Mucosa of rectum (tissue), 2 donors: ENCODE measurements at regions not wholly inside any gene's neighbourhood (a gene's known extent, or its start where the extent isn't known, plus 50 kb on each side); places are given as distances from the start of the nearest gene placed in this dataset.
A peak's percentile ranks its signal among the peaks of the same experiment; 100 is the strongest.
"Not testable (repeated sequence)": the region's sequence is repeated elsewhere in the genome, so short reads cannot be mapped to it uniquely, and the experiment has no call there.

ENCODE experiments used
- H3K27ac ChIP-seq, 2 donors: one replicate each; pipeline ENCODE4 v1.7.0; 2013; ENCODE audit warnings: inconsistent platforms in 2 of 2, low read depth in 2 of 2, low read length in 2 of 2
- H3K27me3 ChIP-seq, 2 donors: one replicate each; pipeline ENCODE4 v1.7.0; 2013; ENCODE audit warnings: low read length in 2 of 2; ENCODE audit not compliant: control insufficient read depth in 2 of 2, insufficient read depth in 2 of 2
- H3K36me3 ChIP-seq, 2 donors: one replicate each; pipeline ENCODE4 v1.7.0; 2013; ENCODE audit warnings: low read length in 2 of 2; ENCODE audit not compliant: control insufficient read depth in 2 of 2, insufficient read depth in 2 of 2
- H3K4me1 ChIP-seq, 2 donors: one replicate each; pipeline ENCODE4 v1.7.0; 2013; ENCODE audit warnings: low read length in 2 of 2, mild to moderate bottlenecking in 1 of 2; ENCODE audit not compliant: control insufficient read depth in 2 of 2, insufficient read depth in 2 of 2
- H3K4me3 ChIP-seq, 2 donors: one replicate each; pipeline ENCODE4 v1.7.0; 2013; ENCODE audit warnings: low read length in 2 of 2
- H3K9ac ChIP-seq, 2 donors: one replicate each; pipeline ENCODE4 v1.7.0; 2013; ENCODE audit warnings: low read length in 2 of 2, low read depth in 1 of 2, mild to moderate bottlenecking in 1 of 2
- H3K9me3 ChIP-seq, 2 donors: one replicate each; pipeline ENCODE4 v1.7.0; 2013; ENCODE audit warnings: low read length in 2 of 2; ENCODE audit not compliant: control insufficient read depth in 2 of 2
- donor health status: healthy.
- donor health status: Normal muscosa, but diverticular disease.

DNA sequence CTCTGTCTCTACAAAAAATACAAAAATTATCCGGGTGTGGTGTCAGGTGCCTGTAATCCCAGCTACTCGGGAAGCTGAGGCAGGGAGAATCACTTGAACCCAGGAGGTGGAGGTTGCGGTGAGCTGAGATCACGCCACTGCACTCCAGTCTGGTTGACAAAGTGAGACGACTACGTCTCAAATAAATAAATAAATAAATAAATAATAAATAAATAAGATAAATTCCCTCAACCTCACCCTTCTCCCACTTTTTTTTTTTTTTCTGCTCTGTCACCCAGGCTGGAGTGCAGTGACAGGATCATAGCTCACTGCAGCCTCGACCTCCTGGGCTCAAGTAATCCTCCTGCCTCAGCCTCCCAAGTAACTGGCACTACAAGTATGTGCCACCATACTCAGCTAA is 125.9 kb upstream of the CACNA1A start:
- peaks cover 13 to 14% of the 10 kb centered on the region in 2 donors for H3K4me1 ChIP-seq
- not testable (repeated sequence) for H3K4me3 ChIP-seq, H3K9ac ChIP-seq, H3K36me3 ChIP-seq, H3K27me3 ChIP-seq, H3K9me3 ChIP-seq
- peak overlapping the region; percentile 86 to 89 for H3K27ac ChIP-seq

DNA sequence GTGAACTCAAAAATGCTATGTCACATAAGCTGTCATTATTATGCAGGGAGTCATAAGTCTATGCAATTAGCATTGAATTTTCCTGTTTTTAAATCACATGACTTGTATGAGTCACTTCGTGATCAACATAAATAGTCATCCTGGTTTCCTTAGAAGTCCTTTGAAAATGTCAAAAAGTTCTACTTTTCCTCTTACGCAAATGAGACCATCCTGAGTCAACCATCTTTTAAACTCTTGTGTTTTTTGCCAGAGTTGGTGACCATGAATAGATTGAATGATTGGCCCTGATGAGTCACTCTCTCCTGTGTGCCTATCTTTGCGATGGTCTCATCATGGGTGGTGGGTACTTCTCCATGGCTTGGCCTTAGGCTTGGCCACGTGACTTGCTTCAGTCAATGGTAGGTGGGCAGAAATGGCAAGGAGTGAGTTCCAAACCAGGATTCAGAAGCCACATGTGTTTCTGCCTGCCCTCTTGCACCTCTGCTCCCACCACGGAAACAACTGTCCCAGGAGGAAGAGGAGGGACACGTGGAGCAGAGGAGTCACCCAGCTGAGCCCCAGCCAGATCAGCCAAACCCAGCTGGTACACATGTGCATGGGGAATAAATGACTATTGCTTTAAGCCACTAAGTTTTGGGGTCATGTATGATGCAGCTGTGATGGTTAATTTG is 123.5 kb upstream of the CACNA1A start:
- Histone ChIP-seq H3K9ac (no peak overlapping the region), H3K36me3 (no peaks in the 10 kb centered on the region), H3K27me3 (peaks cover 0 to 2% of the 10 kb centered on the region in 2 donors), H3K4me1 (peaks cover 13 to 14% of the 10 kb centered on the region in 2 donors), H3K9me3 (no peaks in the 10 kb centered on the region), H3K4me3 (no peak overlapping the region), H3K27ac (no peak overlapping the region)

DNA sequence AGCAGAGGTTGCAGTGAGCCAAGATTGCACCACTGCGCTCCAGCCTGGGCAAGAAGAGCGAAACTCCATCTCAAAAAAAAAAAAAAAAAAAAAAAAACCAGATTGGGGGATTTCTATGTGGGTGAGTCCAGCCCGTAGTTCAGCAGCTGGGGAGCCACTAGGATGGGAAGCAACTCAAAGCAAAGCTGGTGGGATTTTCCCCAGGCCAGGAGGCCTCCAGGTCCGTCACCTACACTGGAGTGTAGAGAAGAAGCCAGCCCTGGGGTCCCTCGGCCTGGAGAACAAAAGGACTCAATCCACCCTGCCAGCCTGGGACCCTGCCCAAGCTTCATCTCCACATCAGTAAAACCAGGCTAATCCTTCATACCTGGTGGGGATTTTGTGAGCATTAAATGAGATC is 121.3 kb upstream of the CACNA1A start:
- Histone ChIP-seq H3K36me3 (no peaks in the 10 kb centered on the region), H3K9me3 (no peaks in the 10 kb centered on the region), H3K27me3 (peaks cover 0 to 6% of the 10 kb centered on the region in 2 donors), H3K9ac (no peak overlapping the region), H3K27ac (no peak overlapping the region), H3K4me1 (peaks cover under 1 to 5% of the 10 kb centered on the region in 2 donors), H3K4me3 (no peak overlapping the region)

DNA sequence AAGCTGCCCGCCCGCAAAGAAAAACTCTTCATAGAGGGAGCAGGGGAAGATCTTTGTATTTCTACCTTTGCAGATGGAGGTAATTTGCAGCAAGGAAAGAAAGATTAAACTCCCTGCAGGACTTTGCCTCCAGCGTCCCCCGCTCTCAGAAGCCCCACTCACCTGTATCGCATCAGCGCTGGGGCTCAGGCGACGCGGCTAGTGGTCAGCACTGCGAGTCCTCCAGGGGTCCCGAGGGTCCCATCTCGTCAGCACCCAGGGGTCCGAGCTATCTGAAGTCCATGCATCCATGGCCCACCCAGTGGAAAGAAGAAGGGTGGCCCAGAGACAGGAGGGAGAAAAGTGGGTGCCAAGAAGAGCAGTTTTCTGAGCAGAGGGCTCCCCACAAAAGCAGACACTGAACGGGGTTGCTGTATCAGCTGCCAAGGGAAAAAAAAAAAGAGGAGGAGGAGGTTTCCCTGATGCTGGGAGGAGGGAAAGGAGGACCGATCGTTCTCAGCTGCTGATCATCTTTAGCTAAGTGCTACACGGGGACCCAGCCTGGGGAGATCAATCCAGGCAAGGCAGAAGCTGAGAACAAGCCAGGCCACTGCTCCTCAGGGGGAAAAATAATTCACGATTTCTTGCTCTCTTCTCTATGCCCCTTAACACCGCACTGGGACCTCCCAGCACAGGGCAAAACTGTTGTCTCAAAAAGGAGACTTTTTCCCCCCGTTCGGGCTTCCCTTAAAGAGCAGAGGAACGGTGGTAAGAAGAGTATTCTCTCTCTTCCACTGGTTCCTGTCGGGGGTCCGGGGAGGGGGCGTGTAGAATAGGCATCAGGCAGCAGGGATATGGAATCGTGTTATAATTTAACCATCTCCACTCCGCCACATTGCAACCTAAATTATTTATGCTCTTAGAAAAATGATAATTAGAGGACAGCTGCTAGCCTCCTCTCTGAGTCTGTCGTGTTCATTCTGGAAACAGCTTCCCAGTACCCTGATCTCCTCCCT is 117.7 kb upstream of the CACNA1A start:
- Histone ChIP-seq H3K27ac (no peak overlapping the region), H3K27me3 (peaks cover 0 to 8% of the 10 kb centered on the region in 2 donors), H3K4me3 (no peak overlapping the region), H3K4me1 (no peaks in the 10 kb centered on the region), H3K9ac (no peak overlapping the region), H3K9me3 (no peaks in the 10 kb centered on the region), H3K36me3 (no peaks in the 10 kb centered on the region)

DNA sequence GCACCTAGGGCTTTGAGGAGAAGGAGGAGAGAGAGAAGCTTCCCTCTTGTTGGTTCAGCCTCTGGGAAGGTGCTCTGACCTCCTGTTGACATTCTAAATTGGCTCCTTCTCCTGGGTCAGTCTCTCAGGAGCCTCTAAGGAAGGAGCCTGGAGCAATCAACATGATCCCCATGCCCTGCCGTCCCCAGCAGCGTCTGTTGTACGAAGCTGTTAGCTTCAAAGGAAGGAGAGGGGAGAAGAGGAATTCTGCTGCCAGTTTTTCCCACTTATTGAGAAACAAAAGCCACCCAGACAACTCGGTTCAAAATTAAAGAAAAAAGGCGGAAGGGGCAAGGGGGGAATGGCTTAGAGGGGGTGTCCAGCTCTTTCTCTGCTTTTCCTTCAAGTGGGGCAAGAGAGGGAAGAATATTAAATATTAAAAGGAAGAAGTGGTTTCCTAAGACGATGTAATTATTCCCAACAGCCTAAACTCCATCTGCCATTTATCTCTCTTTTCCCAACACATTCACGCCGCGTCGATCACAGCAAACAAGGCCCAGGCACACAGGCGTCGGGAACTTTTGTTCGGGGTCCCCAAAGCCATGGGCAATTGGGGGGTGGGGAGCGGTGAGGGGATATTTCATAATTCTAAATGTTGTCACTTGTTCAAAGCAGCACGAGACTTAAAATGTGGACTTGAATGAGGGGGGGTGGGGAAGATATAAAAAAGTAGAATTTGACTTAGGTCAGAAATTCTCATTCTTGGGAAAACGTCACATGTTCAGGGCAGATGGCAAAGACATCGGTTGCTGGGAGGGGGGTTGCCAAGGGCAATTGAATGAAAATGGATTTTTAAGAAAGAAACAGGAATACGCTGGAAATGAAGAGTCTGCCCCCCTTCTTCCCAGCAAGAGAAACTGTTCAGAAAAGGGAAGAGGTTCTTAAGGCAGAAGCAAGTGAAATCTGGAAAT is 116.8 kb upstream of the CACNA1A start:
- peaks cover 0 to 8% of the 10 kb centered on the region in 2 donors for H3K27me3 ChIP-seq
- H3K36me3 ChIP-seq: no peaks in the 10 kb centered on the region
- H3K4me3 ChIP-seq: no peak overlapping the region
- no peak overlapping the region for H3K9ac ChIP-seq
- H3K9me3 ChIP-seq: no peaks in the 10 kb centered on the region
- no peak overlapping the region for H3K27ac ChIP-seq
- no peaks in the 10 kb centered on the region for H3K4me1 ChIP-seq

DNA sequence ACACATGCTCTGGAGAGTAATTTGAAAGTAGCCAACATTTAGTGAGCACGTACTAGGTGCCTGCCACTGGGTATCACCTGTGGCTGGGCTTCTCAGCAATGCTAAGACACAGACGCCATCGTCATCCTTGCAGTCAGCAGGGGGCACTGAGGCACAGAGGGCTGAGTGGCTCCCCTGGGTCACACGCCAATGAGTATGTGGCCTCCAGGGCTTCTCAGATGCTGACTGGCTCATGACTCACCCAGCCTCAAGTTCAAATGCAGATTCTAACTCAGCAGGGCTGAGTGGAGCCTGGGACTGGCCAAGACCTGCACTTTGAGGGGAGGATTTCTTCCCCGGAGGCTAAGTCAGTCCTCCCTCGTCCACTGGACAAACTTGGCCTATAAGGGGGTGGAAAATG is 115.1 kb upstream of the CACNA1A start:
- H3K27me3 ChIP-seq: peaks cover 0 to 8% of the 10 kb centered on the region in 2 donors
- no peaks in the 10 kb centered on the region for H3K9me3 ChIP-seq
- no peak overlapping the region for H3K4me3 ChIP-seq
- no peaks in the 10 kb centered on the region for H3K4me1 ChIP-seq
- no peak overlapping the region for H3K27ac ChIP-seq
- no peaks in the 10 kb centered on the region for H3K36me3 ChIP-seq
- no peak overlapping the region for H3K9ac ChIP-seq

DNA sequence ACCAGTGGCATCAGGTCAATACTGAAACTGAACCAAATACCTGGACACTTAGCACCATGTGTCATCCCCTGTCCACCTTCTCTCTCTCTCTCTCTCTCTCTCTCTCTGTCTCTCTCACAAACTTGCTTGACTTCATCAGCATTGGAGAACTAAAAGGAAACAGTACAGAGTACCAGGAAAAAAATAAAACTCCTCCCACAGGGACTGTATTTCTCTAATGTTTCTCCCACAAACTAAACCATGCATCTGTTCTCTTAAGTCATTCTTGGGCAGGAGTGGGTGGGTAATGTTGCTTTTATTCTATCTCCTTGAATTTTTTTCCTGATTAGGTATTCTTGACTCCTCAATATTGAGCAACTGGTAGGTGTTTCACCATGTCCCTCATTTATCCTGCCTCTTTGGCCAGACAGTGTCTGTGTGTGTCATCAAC is 112.9 kb upstream of the CACNA1A start:
- no peaks in the 10 kb centered on the region for H3K9me3 ChIP-seq
- no peak overlapping the region for H3K27ac ChIP-seq
- no peak overlapping the region for H3K9ac ChIP-seq
- H3K4me3 ChIP-seq: no peak overlapping the region
- peaks cover 0 to 6% of the 10 kb centered on the region in 2 donors for H3K27me3 ChIP-seq
- no peaks in the 10 kb centered on the region for H3K36me3 ChIP-seq
- H3K4me1 ChIP-seq: no peaks in the 10 kb centered on the region

DNA sequence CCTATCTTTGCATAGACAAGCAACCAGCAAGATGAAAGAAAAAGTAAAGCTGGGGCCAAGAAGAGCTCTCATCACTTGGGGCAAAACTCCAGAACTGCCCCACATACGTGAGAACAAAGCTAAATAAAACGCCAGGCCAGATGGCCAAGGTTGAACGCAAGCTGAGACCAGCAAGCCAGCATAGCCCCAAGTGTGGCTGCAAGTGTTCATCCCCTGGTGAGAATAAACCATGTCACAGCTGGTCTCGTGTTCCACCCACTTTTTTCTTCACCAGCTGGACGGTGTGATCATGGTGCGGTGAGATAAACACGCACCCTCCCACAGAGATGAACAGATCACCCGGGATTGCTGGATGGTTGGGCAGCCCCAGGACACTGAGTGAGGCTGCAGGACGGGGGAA is 109.6 kb upstream of the CACNA1A start:
- Histone ChIP-seq H3K4me3 (no peak overlapping the region), H3K27ac (no peak overlapping the region), H3K27me3 (no peaks in the 10 kb centered on the region), H3K9me3 (no peaks in the 10 kb centered on the region), H3K9ac (no peak overlapping the region), H3K36me3 (no peaks in the 10 kb centered on the region), H3K4me1 (no peaks in the 10 kb centered on the region)

DNA sequence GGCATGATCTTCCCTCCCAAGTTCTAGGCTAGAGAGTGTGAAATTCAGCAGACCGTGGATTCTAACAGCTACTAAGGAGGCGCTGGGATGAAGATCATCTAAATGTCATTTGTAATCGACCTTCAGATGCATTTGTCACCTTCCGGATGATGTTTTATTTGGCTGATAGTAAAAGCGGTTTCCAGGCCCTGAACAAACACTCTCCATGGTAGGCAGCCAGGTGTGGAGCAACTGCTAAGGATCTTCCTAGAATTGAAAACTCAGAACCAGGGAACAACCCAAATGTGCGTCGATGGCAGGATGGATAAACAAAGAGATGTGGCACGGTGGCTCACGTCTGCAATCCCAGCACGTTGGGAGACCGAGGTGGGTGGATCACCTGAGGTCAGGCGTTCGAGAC is 107.2 kb upstream of the CACNA1A start:
- H3K27me3 ChIP-seq: peaks cover 0 to 3% of the 10 kb centered on the region in 2 donors
- no peaks in the 10 kb centered on the region for H3K9me3 ChIP-seq
- no peak overlapping the region for H3K27ac ChIP-seq
- H3K9ac ChIP-seq: no peak overlapping the region
- H3K36me3 ChIP-seq: no peaks in the 10 kb centered on the region
- no peak overlapping the region for H3K4me3 ChIP-seq
- H3K4me1 ChIP-seq: peaks cover 0 to 5% of the 10 kb centered on the region in 2 donors
